ENCODE measurements at regions not wholly inside any gene's neighbourhood (a gene's known extent, or its start where the extent isn't known, plus 50 kb on each side); places are given as distances from the start of the nearest gene placed in this dataset.

- no peak for DNase-seq (ENCODE audit: extremely low read depth, low read depth)
- no peak for TF ChIP-seq CTCF (IDR thresholded peaks at IDR 0.05; ENCODE audit: low read depth, low read length)
Measured at GRCh38 chr2:216320852-216321251, 51.4 kb downstream of the MARCHF4 start.

DNA sequence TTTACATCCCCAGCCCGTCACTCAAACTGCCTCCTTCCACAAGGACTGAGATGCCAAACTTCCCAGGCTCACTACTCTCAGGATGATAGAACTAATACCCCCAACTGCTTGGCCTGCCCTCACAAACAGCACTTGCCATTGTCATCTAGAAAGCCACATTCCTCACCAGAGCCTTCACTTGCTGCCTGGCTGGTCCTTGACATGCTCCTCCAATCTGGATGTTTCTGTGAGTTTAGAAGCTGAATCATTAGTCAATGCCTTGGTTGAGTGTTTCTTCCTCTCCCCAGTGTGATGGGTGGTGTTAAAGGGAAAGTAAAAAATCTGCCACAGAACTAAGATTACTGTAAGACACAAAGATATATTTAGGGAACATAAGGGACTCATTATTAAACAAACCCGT lies 52.5 kb downstream of the MARCHF4 start:
- TF ChIP-seq CTCF (IDR thresholded peaks at IDR 0.05; ENCODE audit: low read depth, low read length) = no peak
- no peak for DNase-seq (ENCODE audit: extremely low read depth, low read depth)

GRCh38 chr2:216318521-216318874 lies 53.8 kb downstream of the MARCHF4 start:
- no peak for TF ChIP-seq CTCF (IDR thresholded peaks at IDR 0.05; ENCODE audit: low read depth, low read length)
- DNase-seq (ENCODE audit: extremely low read depth, low read depth) = no peak

DNA sequence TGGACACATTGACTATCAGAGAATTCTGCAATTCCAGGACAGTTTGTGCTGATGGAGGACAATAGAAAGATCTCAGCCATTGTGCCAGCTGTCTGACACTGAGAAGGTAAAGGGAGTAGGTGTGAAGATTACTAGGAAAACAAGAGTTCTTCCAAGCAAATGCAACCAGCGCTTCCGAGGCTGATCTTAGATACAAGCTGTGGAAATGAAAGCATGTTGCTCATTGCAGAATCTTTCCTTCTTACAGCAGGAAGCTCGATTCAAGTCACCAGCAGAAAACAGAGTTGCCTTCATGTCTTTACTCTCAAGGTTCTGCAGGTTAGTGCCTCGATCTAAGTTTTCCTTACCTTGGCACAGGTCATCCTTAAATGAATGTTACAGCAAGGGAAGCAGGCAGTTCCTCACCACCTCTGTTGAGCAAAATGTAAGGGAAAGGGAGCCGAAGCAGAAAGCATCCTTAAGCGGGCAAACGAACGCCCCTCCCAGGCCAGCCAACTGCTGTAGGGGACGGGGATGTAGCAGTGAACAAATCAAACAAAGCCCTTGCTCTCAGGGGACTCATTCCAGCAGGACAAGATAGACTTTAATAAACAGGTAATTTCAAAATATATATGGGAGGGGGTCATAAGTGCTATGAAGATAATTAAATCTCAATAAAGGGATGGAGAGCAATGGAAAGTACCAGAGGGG lies 54.3 kb downstream of the MARCHF4 start:
- DNase-seq (ENCODE audit: extremely low read depth, low read depth) = no peak
- no peak for TF ChIP-seq CTCF (IDR thresholded peaks at IDR 0.05; ENCODE audit: low read depth, low read length)

DNA sequence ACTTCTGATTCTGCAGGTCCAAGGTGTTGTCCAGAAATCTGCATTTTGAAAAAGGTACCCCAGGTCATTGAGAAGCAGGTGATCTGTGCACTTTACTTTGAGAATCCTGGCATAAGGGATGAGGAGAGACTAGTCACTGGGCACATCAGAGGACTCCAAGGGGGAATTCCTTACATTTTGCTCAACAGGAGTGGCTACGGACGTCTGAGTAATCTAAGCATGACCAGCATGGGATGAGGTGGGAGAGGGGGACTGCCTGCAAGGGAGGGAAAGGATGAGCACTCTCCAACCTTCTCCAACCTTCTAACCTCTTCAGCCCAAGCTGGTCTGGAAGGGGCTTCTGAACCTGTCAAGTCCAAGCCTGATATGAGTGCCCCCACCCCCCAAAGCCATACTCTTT lies 55.5 kb downstream of the MARCHF4 start:
- no peak for DNase-seq (ENCODE audit: extremely low read depth, low read depth)
- TF ChIP-seq CTCF (IDR thresholded peaks at IDR 0.05; ENCODE audit: low read depth, low read length) = no peak

GRCh38 chr2:216315802-216316603 lies 56.3 kb downstream of the MARCHF4 start:
- no peak for DNase-seq (ENCODE audit: extremely low read depth, low read depth)
- no peak for TF ChIP-seq CTCF (IDR thresholded peaks at IDR 0.05; ENCODE audit: low read depth, low read length)

DNA sequence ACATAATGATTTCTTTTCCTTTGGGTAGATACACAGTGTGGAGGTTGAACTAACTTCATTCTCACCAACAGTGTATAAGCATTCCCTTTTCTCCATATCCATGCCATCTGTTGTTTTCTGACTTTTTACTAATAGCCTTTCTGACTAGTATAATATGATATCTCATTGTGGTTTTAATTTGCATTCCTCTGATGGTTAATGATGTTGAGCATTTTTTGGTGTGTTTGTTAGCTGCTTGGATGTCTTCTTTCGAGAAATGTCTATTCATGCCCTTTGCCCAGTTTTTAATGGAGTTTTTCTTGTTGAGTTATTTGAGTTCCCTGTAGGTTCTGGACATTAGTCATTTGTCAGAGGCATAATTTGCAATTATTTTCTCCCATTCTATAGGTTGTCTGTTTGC lies 59.8 kb downstream of the MARCHF4 start:
- no peak for TF ChIP-seq CTCF (IDR thresholded peaks at IDR 0.05; ENCODE audit: low read depth, low read length)
- DNase-seq (ENCODE audit: extremely low read depth, low read depth) = no peak
